HepG2 (cell line): ENCODE measurements at regions not wholly inside any gene's neighbourhood (a gene's known extent, or its start where the extent isn't known, plus 50 kb on each side); places are given as distances from the start of the nearest gene placed in this dataset.

Experiments
- ATAC-seq: fragments of 200-7000 bp; cut with Tn5 transposase; 3 replicates; pipeline ENCODE4 v1.9.1; 2020; ENCODE audit warnings: mild to moderate bottlenecking, moderate library complexity
- BruUV-seq: library from RNA; stranded (reverse); fragments of 400-500 nt; replicated peaks from 2 replicates; lab custom pipeline; 2021; lab: Mats Ljungman, UMichigan
- CTCF ChIA-PET: fragments of 300-600 bp; formaldehyde crosslinking; extraction: SDS; loops from one replicate; lab custom pipeline; 2021; ENCODE audit warnings: low total read pairs, inconsistent platforms, low intra/inter-chr PET ratio; lab: Yijun Ruan, JAX
- POLR2A ChIA-PET: fragments of 350-600 bp; sonication (Branson Sonifier 250); formaldehyde crosslinking; loops from one replicate; lab custom pipeline; 2020; ENCODE audit warnings: antibody characterized with exemption, inconsistent platforms; lab: Yijun Ruan, JAX
- DNase-seq: peaks from one replicate; pipeline ENCODE4 v3.0.0-alpha.2; 2015; ENCODE audit warnings: low spot score
- FAIRE-seq: peaks from 3 replicates; lab custom pipeline; 2011; peaks lifted over from hg19 to GRCh38; lab: Jason Lieb, UNC
- H2AFZ ChIP-seq: one replicate; pipeline ENCODE4 v1.6.1; 2011; ENCODE audit warnings: low read length, inconsistent platforms
- H3K27ac ChIP-seq: fragments of 300-600 bp; 3 replicates; pipeline ENCODE4 v1.8.0; 2011; ENCODE audit warnings: mixed run types, mild to moderate bottlenecking, mixed read lengths, low read length, inconsistent platforms; ENCODE audit not compliant: insufficient read depth; ENCODE audit errors: extremely low read length
- H3K27me3 ChIP-seq, 2 experiments: fragments of 200-600 bp in 1 of 2; 2 replicates in 1 of 2; 3 replicates in 1 of 2; pipeline versions ENCODE4 v1.6.0 to v1.8.0; 2011; ENCODE audit warnings: low read length in 2 of 2, mild to moderate bottlenecking in 2 of 2, moderate library complexity in 2 of 2, inconsistent platforms in 1 of 2; ENCODE audit not compliant: insufficient read depth in 2 of 2, control insufficient read depth in 1 of 2
- H3K36me3 ChIP-seq, 2 experiments: fragments of 200-600 bp in 1 of 2; replicated peaks in 1 of 2; 2 replicates in 1 of 2; 3 replicates in 1 of 2; pipeline versions ENCODE4 v1.5.1 to v1.8.0; 2011; ENCODE audit warnings: low read length in 2 of 2, inconsistent platforms in 1 of 2; ENCODE audit not compliant: insufficient read depth in 2 of 2, control insufficient read depth in 1 of 2
- H3K4me1 ChIP-seq: 2 replicates; pipeline ENCODE4 v1.5.1; 2012; ENCODE audit warnings: low read length, inconsistent platforms; ENCODE audit not compliant: insufficient read depth
- H3K4me2 ChIP-seq: 2 replicates; pipeline ENCODE4 v1.6.0; 2011; ENCODE audit warnings: low read depth, low read length, inconsistent platforms
- H3K4me3 ChIP-seq, 3 experiments: fragments of 200-600 bp in 1 of 3; sonication (generic), shearing (Covaris generic) in 1 of 3; replicated peaks in 1 of 3; 2 replicates each; pipeline ENCODE4 v1.5.1; 2011 to 2016; ENCODE audit warnings: low read length in 3 of 3, inconsistent platforms in 2 of 3, low read depth in 2 of 3, mild to moderate bottlenecking in 2 of 3, control low read depth in 1 of 3, mixed read lengths in 1 of 3; ENCODE audit not compliant: insufficient read depth in 1 of 3
- H3K79me2 ChIP-seq: one replicate; pipeline ENCODE4 v1.6.1; 2011; ENCODE audit warnings: low read length, inconsistent platforms; ENCODE audit not compliant: insufficient read depth
- H3K9ac ChIP-seq: 2 replicates; pipeline ENCODE4 v1.6.0; 2011; ENCODE audit warnings: mild to moderate bottlenecking, low read depth, low read length, inconsistent platforms; ENCODE audit not compliant: insufficient read depth
- H3K9me3 ChIP-seq: 2 replicates; pipeline ENCODE4 v1.5.1; 2012; ENCODE audit warnings: mild to moderate bottlenecking, low read length
- H4K20me1 ChIP-seq: 2 replicates; pipeline ENCODE4 v1.6.0; 2011; ENCODE audit warnings: inconsistent platforms, mild to moderate bottlenecking, low read length, moderate library complexity; ENCODE audit not compliant: insufficient read depth
- CBX5 ChIP-seq: sonication (generic); formaldehyde crosslinking; IDR thresholded peaks from 2 replicates; pipeline ENCODE4 v1.4.0; 2020; ENCODE audit warnings: missing genetic modification reagents, borderline replicate concordance
- CEBPB ChIP-seq: IDR thresholded peaks from 2 replicates; pipeline ENCODE4 v1.6.1; 2011; ENCODE audit warnings: low read depth, low read length, improper control_type of control experiment, borderline replicate concordance
- CEBPG ChIP-seq: IDR thresholded peaks from 2 replicates; pipeline ENCODE4 v1.6.1; 2016
- NAIF1 ChIP-seq: sonication (generic); formaldehyde crosslinking; IDR thresholded peaks from 2 replicates; pipeline ENCODE4 v1.5.0; 2020; ENCODE audit warnings: mild to moderate bottlenecking, missing genetic modification reagents, borderline replicate concordance
- NFE2 ChIP-seq: sonication (generic); formaldehyde crosslinking; IDR thresholded peaks from 2 replicates; pipeline ENCODE4 v1.4.0; 2020; ENCODE audit warnings: missing genetic modification reagents
- ZFP36L2 ChIP-seq: sonication (generic); formaldehyde crosslinking; IDR thresholded peaks from 2 replicates; pipeline ENCODE4 v1.4.0; 2020; ENCODE audit warnings: missing genetic modification reagents
- ZNF337 ChIP-seq: sonication (generic); formaldehyde crosslinking; IDR thresholded peaks from 2 replicates; pipeline ENCODE4 v1.5.1; 2020; ENCODE audit warnings: missing genetic modification reagents, low read depth, mild to moderate bottlenecking, borderline replicate concordance
- ZNF572 ChIP-seq: sonication (generic); formaldehyde crosslinking; IDR thresholded peaks from 2 replicates; pipeline ENCODE4 v1.5.1; 2020; ENCODE audit warnings: mild to moderate bottlenecking, missing genetic modification reagents
- ZNF616 ChIP-seq: sonication (generic); formaldehyde crosslinking; IDR thresholded peaks from 2 replicates; pipeline ENCODE4 v1.5.0; 2020; ENCODE audit warnings: low read depth, mild to moderate bottlenecking, missing genetic modification reagents
- ZNF619 ChIP-seq: sonication (generic); formaldehyde crosslinking; IDR thresholded peaks from 2 replicates; pipeline ENCODE4 v1.4.0; 2020; ENCODE audit warnings: mild to moderate bottlenecking, missing genetic modification reagents
- ZNF777 ChIP-seq: sonication (generic); formaldehyde crosslinking; IDR thresholded peaks from 2 replicates; pipeline ENCODE4 v1.4.0; 2020; ENCODE audit warnings: missing genetic modification reagents
- in situ Hi-C: cut with HindIII; loops from 2 replicates; pipeline ENCODE4 v1.10.0; 2017; ENCODE audit warnings: low pct_unique_long_range_greater_than_20kb; ENCODE audit not compliant: extremely low pct_ligation_motif_present
- intact Hi-C: fragments of 100-400 bp; cut with micrococcal nuclease; formaldehyde crosslinking; loops from one replicate; pipeline ENCODE4 v1.10.0; 2022; ENCODE audit not compliant: unreplicated experiment

DNA sequence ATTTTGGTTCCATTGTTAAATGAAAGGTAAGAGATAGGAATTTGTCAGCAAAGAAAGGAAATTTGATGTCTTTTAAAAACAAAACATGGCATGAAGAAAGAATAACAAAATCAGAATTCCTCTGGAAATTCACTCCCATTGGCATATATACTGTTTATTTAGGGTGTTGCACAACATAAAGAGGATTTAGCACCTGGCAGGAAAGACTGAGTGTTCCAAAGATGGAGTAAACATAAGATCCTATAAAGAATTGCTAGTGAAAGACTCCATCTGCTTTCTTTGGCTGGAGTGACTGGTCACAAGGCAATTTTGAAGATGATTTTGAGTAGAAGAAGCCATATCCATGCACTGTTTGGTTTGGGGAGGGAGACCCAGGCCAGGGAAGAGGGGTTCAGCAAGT is 62.4 kb downstream of the CD24 start:
- no peaks in the 10 kb centered on the region for H3K79me2 ChIP-seq
- H3K4me1 ChIP-seq, result peaks cover 43% of the 10 kb centered on the region
- 0 out of 2 replicates have a peak overlapping the region, but pooled peaks have one; percentile 1 for H3K4me2 ChIP-seq
- no peak for FAIRE-seq
- H3K27ac ChIP-seq, result no peak overlapping the region
- H3K36me3 ChIP-seq, result no peaks in the 10 kb centered on the region
- peaks cover 0 to 5% of the 10 kb centered on the region in 2 experiments; a peak in 1 of 5 replicates for H3K27me3 ChIP-seq
- TF ChIP-seq NAIF1 (CRISPR knock-in tag), result no peak
- TF ChIP-seq ZNF616 (CRISPR knock-in tag), result no peak
- peak; percentile 53; the same call in 1 of the 2 replicates for TF ChIP-seq CEBPB
- TF ChIP-seq ZNF619 (CRISPR knock-in tag), result no peak
- no peak for TF ChIP-seq CBX5
- no peak for TF ChIP-seq ZFP36L2 (CRISPR knock-in tag)
- no peak for TF ChIP-seq ZNF572 (CRISPR knock-in tag)
- TF ChIP-seq ZNF777 (CRISPR knock-in tag), result no peak
- TF ChIP-seq NFE2 (CRISPR knock-in tag), result no peak
- TF ChIP-seq CEBPG (CRISPR knock-in tag), result peak; percentile 47; the same call in 1 of the 2 replicates
- TF ChIP-seq ZNF337, result no peak
- TF ChIP-seq, all 625 proteins: peak for 2
- ChIA-PET POLR2A (no interaction called here), CTCF (no interaction called here)
- ATAC-seq, result no peak
- intact Hi-C loops, result loop anchor here (10.0 kb wide), 1 partner anchor 287 kb away; the partner anchor contains the start of genes QRSL1 and RTN4IP1
- H3K9ac ChIP-seq, result no peak overlapping the region
- H2AFZ ChIP-seq, result no peak overlapping the region
- peak; percentile 9 for DNase-seq
- in situ Hi-C loops, result no loop called here
- no peak overlapping the region for H3K4me3 ChIP-seq
- H3K9me3 ChIP-seq, result peaks cover 8% of the 10 kb centered on the region; the same call in 1 of the 2 replicates
- no TSS peak for BruUV-seq
- H4K20me1 ChIP-seq, result no peaks in the 10 kb centered on the region
